ENCODE measurements at regions not wholly inside any gene's neighbourhood (a gene's known extent, or its start where the extent isn't known, plus 50 kb on each side); places are given as distances from the start of the nearest gene placed in this dataset.

- no peak for TF ChIP-seq CTCF (IDR thresholded peaks at IDR 0.05)
Observed at GRCh38 chr18:75840131-75840530, 412.6 kb upstream of the SMIM21 start.

GRCh38 chr18:75839041-75839440 lies 411.5 kb upstream of the SMIM21 start:
- no peak for TF ChIP-seq CTCF (IDR thresholded peaks at IDR 0.05)

GRCh38 chr18:75837316-75837715 lies 409.8 kb upstream of the SMIM21 start:
- TF ChIP-seq CTCF (IDR thresholded peaks at IDR 0.05), result no peak

- TF ChIP-seq CTCF (IDR thresholded peaks at IDR 0.05), result no peak
Observed at GRCh38 chr18:75836516-75836915, 409.0 kb upstream of the SMIM21 start.

- no peak for TF ChIP-seq CTCF (IDR thresholded peaks at IDR 0.05)
Observed at GRCh38 chr18:75831960-75832359, 404.5 kb upstream of the SMIM21 start.

GRCh38 chr18:75830828-75831227 lies 403.3 kb upstream of the SMIM21 start:
- TF ChIP-seq CTCF (IDR thresholded peaks at IDR 0.05), result no peak

GRCh38 chr18:75829091-75829490 lies 401.6 kb upstream of the SMIM21 start:
- no peak for TF ChIP-seq CTCF (IDR thresholded peaks at IDR 0.05)

- peak; percentile 16; the same call in 1 of the 2 replicates for TF ChIP-seq CTCF (IDR thresholded peaks at IDR 0.05)
Observed at GRCh38 chr18:75828379-75828778, 400.9 kb upstream of the SMIM21 start.

Data from LNCAP (cell line).